IMR-90 (cell line): ENCODE measurements at regions not wholly inside any gene's neighbourhood (a gene's known extent, or its start where the extent isn't known, plus 50 kb on each side); places are given as distances from the start of the nearest gene placed in this dataset.

Experiments used
- ATAC-seq: fragments of 200-7000 bp; cut with Tn5 transposase; 2 replicates; pipeline ENCODE4 v1.9.1; 2020; ENCODE audit warnings: low read depth, mild to moderate bottlenecking, moderate library complexity
- BruUV-seq: library from RNA; stranded (reverse); fragments of 400-500 nt; replicated peaks from 2 replicates; lab custom pipeline; 2021; lab: Mats Ljungman, UMichigan
- CTCF ChIA-PET: fragments of 300-600 bp; formaldehyde crosslinking; extraction: SDS; loops from one replicate; lab custom pipeline; 2021; ENCODE audit warnings: antibody characterized with exemption; lab: Yijun Ruan, JAX
- POLR2A ChIA-PET: fragments of 300-600 bp; sonication (Branson Sonifier 250); formaldehyde crosslinking; loops from one replicate; lab custom pipeline; 2022; ENCODE audit warnings: antibody characterized with exemption; ENCODE audit not compliant: unreplicated experiment; lab: Charles Lee
- DNase-seq: peaks from one replicate; pipeline ENCODE4 v3.0.0; 2013
- H2AFZ ChIP-seq: replicated peaks from 2 replicates; pipeline ENCODE3; 2013; ENCODE audit warnings: low read length, mild to moderate bottlenecking; ENCODE audit not compliant: poor library complexity
- H2AK5ac ChIP-seq: 2 replicates; pipeline ENCODE4 v1.6.1; 2013; ENCODE audit warnings: low read depth, low read length, inconsistent platforms
- H2AK9ac ChIP-seq: replicated peaks from 2 replicates; pipeline ENCODE3; 2013; ENCODE audit warnings: mild to moderate bottlenecking, low read depth, low read length, moderate library complexity; ENCODE audit not compliant: poor library complexity
- H2BK120ac ChIP-seq: 2 replicates; pipeline ENCODE4 v1.6.1; 2013; ENCODE audit warnings: low read depth, low read length, inconsistent platforms
- H2BK15ac ChIP-seq: 3 replicates; pipeline ENCODE4 v1.6.1; 2013; ENCODE audit warnings: low read depth, low read length, inconsistent platforms
- H2BK20ac ChIP-seq: 2 replicates; pipeline ENCODE4 v1.6.1; 2013; ENCODE audit warnings: low read depth, mild to moderate bottlenecking, inconsistent platforms, low read length, moderate library complexity
- H2BK5ac ChIP-seq: 2 replicates; pipeline ENCODE4 v1.6.1; 2013; ENCODE audit warnings: mild to moderate bottlenecking, low read depth, low read length, inconsistent platforms; ENCODE audit not compliant: poor library complexity, severe bottlenecking
- H3K14ac ChIP-seq: replicated peaks from 2 replicates; pipeline ENCODE4 v1.6.1; 2013; ENCODE audit warnings: low read depth, low read length, inconsistent platforms
- H3K18ac ChIP-seq: 2 replicates; pipeline ENCODE4 v1.6.1; 2013; ENCODE audit warnings: low read depth, low read length, control low read depth
- H3K23ac ChIP-seq: 2 replicates; pipeline ENCODE4 v1.6.1; 2013; ENCODE audit warnings: low read depth, low read length, inconsistent platforms
- H3K27ac ChIP-seq: 2 replicates; pipeline ENCODE4 v1.5.1; 2013; ENCODE audit warnings: mild to moderate bottlenecking, control low read depth, low read length; ENCODE audit not compliant: insufficient read depth
- H3K27me3 ChIP-seq: 2 replicates; pipeline ENCODE4 v1.6.1; 2013; ENCODE audit warnings: low read length; ENCODE audit not compliant: control insufficient read depth, insufficient read depth
- H3K36me3 ChIP-seq: 2 replicates; pipeline ENCODE4 v1.6.1; 2013; ENCODE audit warnings: low read length, mixed read lengths; ENCODE audit not compliant: control insufficient read depth, insufficient read depth
- H3K4ac ChIP-seq: 2 replicates; pipeline ENCODE4 v1.6.1; 2013; ENCODE audit warnings: low read depth, low read length, inconsistent platforms
- H3K4me1 ChIP-seq: 2 replicates; pipeline ENCODE4 v1.6.1; 2013; ENCODE audit warnings: low read length, mixed read lengths; ENCODE audit not compliant: control insufficient read depth, insufficient read depth
- H3K4me2 ChIP-seq: 2 replicates; pipeline ENCODE4 v1.6.1; 2013; ENCODE audit warnings: low read depth, mild to moderate bottlenecking, control low read depth, low read length, moderate library complexity
- H3K4me3 ChIP-seq: 2 replicates; pipeline ENCODE4 v1.5.1; 2013; ENCODE audit warnings: low read depth, mild to moderate bottlenecking, control low read depth, low read length, moderate library complexity; ENCODE audit not compliant: insufficient read depth
- H3K56ac ChIP-seq: 2 replicates; pipeline ENCODE4 v1.6.1; 2013; ENCODE audit warnings: low read length, inconsistent platforms; ENCODE audit not compliant: insufficient read depth; ENCODE audit errors: extremely low read depth
- H3K79me1 ChIP-seq, 2 experiments: 2 replicates each; pipeline ENCODE4 v1.6.1; 2013; ENCODE audit warnings: low read length in 2 of 2, inconsistent platforms in 1 of 2, low read depth in 1 of 2
- H3K9ac ChIP-seq: 2 replicates; pipeline ENCODE4 v1.6.1; 2013; ENCODE audit warnings: low read depth, low read length, control low read depth
- H3K9me1 ChIP-seq: 2 replicates; pipeline ENCODE4 v1.6.1; 2013; ENCODE audit warnings: low read length, inconsistent platforms; ENCODE audit not compliant: insufficient read depth
- H3K9me3 ChIP-seq: 2 replicates; pipeline ENCODE4 v1.6.1; 2013; ENCODE audit warnings: low read length; ENCODE audit not compliant: control insufficient read depth, insufficient read depth
- H4K20me1 ChIP-seq: 2 replicates; pipeline ENCODE4 v1.6.1; 2013; ENCODE audit warnings: low read length, inconsistent platforms; ENCODE audit not compliant: insufficient read depth
- H4K5ac ChIP-seq: 2 replicates; pipeline ENCODE4 v1.6.1; 2013; ENCODE audit warnings: mild to moderate bottlenecking, low read depth, low read length, control low read depth
- H4K8ac ChIP-seq, 2 experiments: 2 replicates each; pipeline ENCODE4 v1.6.1; 2013; ENCODE audit warnings: low read depth in 2 of 2, low read length in 2 of 2, control low read depth in 1 of 2, inconsistent platforms in 1 of 2
- H4K91ac ChIP-seq: 2 replicates; pipeline ENCODE4 v1.6.1; 2013; ENCODE audit warnings: low read depth, low read length, inconsistent platforms; ENCODE audit not compliant: insufficient read depth
- BHLHE40 ChIP-seq: fragments of 150-350 bp; IDR thresholded peaks from 2 replicates; pipeline ENCODE4 v1.6.1; 2016; ENCODE audit warnings: mild to moderate bottlenecking, low read depth, low read length
- CEBPB ChIP-seq: IDR thresholded peaks from 2 replicates; pipeline ENCODE4 v1.6.1; 2012; ENCODE audit warnings: low read depth, low read length, improper control_type of control experiment
- CHD1 ChIP-seq: IDR thresholded peaks from 2 replicates; pipeline ENCODE4 v1.6.1; 2012; ENCODE audit warnings: low read depth, low read length, improper control_type of control experiment
- CTCF ChIP-seq: conservative IDR thresholded peaks from 2 replicates; pipeline ENCODE4 v1.5.1; 2012; ENCODE audit warnings: mild to moderate bottlenecking, low read depth, low read length, improper control_type of control experiment
- ELK1 ChIP-seq: fragments of 150-350 bp; IDR thresholded peaks from 2 replicates; pipeline ENCODE4 v1.6.1; 2016; ENCODE audit warnings: low read depth, mild to moderate bottlenecking, low read length, moderate library complexity, borderline replicate concordance
- FOS ChIP-seq: fragments of 150-350 bp; IDR thresholded peaks from 2 replicates; pipeline ENCODE4 v1.6.1; 2016; ENCODE audit warnings: low read depth, low read length
- MAFK ChIP-seq: IDR thresholded peaks from 2 replicates; pipeline ENCODE4 v1.6.1; 2012; ENCODE audit warnings: low read depth, low read length, improper control_type of control experiment
- MAZ ChIP-seq: IDR thresholded peaks from 2 replicates; pipeline ENCODE4 v1.6.1; 2012; ENCODE audit warnings: low read depth, mild to moderate bottlenecking, low read length, improper control_type of control experiment, moderate library complexity, borderline replicate concordance
- MXI1 ChIP-seq: IDR thresholded peaks from 2 replicates; pipeline ENCODE4 v1.6.1; 2012; ENCODE audit warnings: low read depth, mild to moderate bottlenecking, low read length, moderate library complexity, borderline replicate concordance
- NFE2L2 ChIP-seq: fragments of 150-350 bp; IDR thresholded peaks from 2 replicates; pipeline ENCODE4 v1.6.1; 2016; ENCODE audit warnings: low read depth, mild to moderate bottlenecking, low read length
- POLR2A ChIP-seq: IDR thresholded peaks from 2 replicates; pipeline ENCODE4 v1.6.1; 2012; ENCODE audit warnings: mild to moderate bottlenecking, low read depth, low read length
- RAD21 ChIP-seq: IDR thresholded peaks from 2 replicates; pipeline ENCODE4 v1.6.1; 2012; ENCODE audit warnings: low read length, improper control_type of control experiment
- RCOR1 ChIP-seq: IDR thresholded peaks from 2 replicates; pipeline ENCODE4 v1.6.1; 2012; ENCODE audit warnings: mild to moderate bottlenecking, low read length, improper control_type of control experiment; ENCODE audit not compliant: insufficient replicate concordance
- RFX5 ChIP-seq: IDR thresholded peaks from 2 replicates; pipeline ENCODE4 v1.8.0; 2012; ENCODE audit warnings: low read depth, mild to moderate bottlenecking, low read length, moderate library complexity
- SMC3 ChIP-seq: fragments of 150-350 bp; IDR thresholded peaks from 2 replicates; pipeline ENCODE4 v1.6.1; 2016; ENCODE audit warnings: low read depth, mild to moderate bottlenecking, antibody characterized with exemption, low read length, moderate library complexity
- USF2 ChIP-seq: fragments of 150-350 bp; IDR thresholded peaks from 2 replicates; pipeline ENCODE4 v1.6.1; 2017; ENCODE audit warnings: mild to moderate bottlenecking, antibody characterized with exemption, low read length, low read depth
- WGBS, 2 experiments: methylation state at CpG; one replicate each; pipeline versions ENCODE4 v1.1.5 to v1.1.7; 2013; ENCODE audit warnings: missing lambda C conversion rate in 2 of 2; ENCODE audit not compliant: insufficient read length in 1 of 2; ENCODE audit errors: extremely low coverage in 2 of 2; 5-methylcytosine and 5-hydroxymethylcytosine counted together
- dilution Hi-C: fragments of 300-500 bp; cut with HindIII; formaldehyde crosslinking; loops from one replicate; pipeline ENCODE4 v1.14.3; 2018; ENCODE audit warnings: low sequenced_read_pairs; ENCODE audit not compliant: unreplicated experiment
- in situ Hi-C: fragments of 300-500 bp; cut with MboI; formaldehyde crosslinking; loops from 3 replicates; pipeline ENCODE4 v1.14.3; 2019; ENCODE audit warnings: low sequenced_read_pairs, inconsistent platforms, mixed read lengths
- intact Hi-C: fragments of 100-400 bp; cut with micrococcal nuclease; formaldehyde crosslinking; loops from 2 replicates; pipeline ENCODE4 v1.10.0; 2022

- ChIA-PET POLR2A (no interaction called here), CTCF (no interaction called here)
- 59% methylated on average over 10 of the region's 33 CpGs; no CpG with 5 or more reads in 1 of the 2 experiments for WGBS, 2 experiments
- dilution Hi-C loops: no loop called here
- H3K36me3 ChIP-seq: no peaks in the 10 kb centered on the region
- no peak overlapping the region for H3K27ac ChIP-seq
- no peaks in the 10 kb centered on the region for H3K79me1 ChIP-seq
- peaks cover 51% of the 10 kb centered on the region for H3K9me3 ChIP-seq
- no peak overlapping the region for H2AK9ac ChIP-seq
- H3K56ac ChIP-seq: no peak overlapping the region
- H3K18ac ChIP-seq: no peak overlapping the region
- no peak overlapping the region for H4K8ac ChIP-seq
- in situ Hi-C loops: no loop called here
- H3K4me2 ChIP-seq: no peak overlapping the region
- no peak for ATAC-seq
- no peak overlapping the region for H2BK120ac ChIP-seq
- no peak overlapping the region for H2BK15ac ChIP-seq
- intact Hi-C loops: no loop called here
- H4K91ac ChIP-seq: no peak overlapping the region
- H3K4me1 ChIP-seq: no peaks in the 10 kb centered on the region
- no peak overlapping the region for H2BK20ac ChIP-seq
- no peak overlapping the region for H3K4me3 ChIP-seq
- no peak for TF ChIP-seq CTCF
- no peak for TF ChIP-seq USF2
- no peak for TF ChIP-seq SMC3
- no peak for TF ChIP-seq MAZ
- TF ChIP-seq FOS: no peak
- no peak for TF ChIP-seq ELK1
- no peak for TF ChIP-seq RCOR1
- no peak for TF ChIP-seq CHD1
- no peak for TF ChIP-seq RFX5
- TF ChIP-seq RAD21: no peak
- no peak for TF ChIP-seq BHLHE40
- TF ChIP-seq MXI1: no peak
- TF ChIP-seq MAFK: no peak
- TF ChIP-seq NFE2L2: no peak
- no peak for TF ChIP-seq POLR2A
- no peak for TF ChIP-seq CEBPB
- H3K27me3 ChIP-seq: no peaks in the 10 kb centered on the region
- DNase-seq: no peak
- H2BK5ac ChIP-seq: no peak overlapping the region
- no peak overlapping the region for H3K14ac ChIP-seq
- no peak overlapping the region for H2AK5ac ChIP-seq
- no peak overlapping the region for H3K4ac ChIP-seq
- H3K9ac ChIP-seq: no peak overlapping the region
- H4K20me1 ChIP-seq: no peaks in the 10 kb centered on the region
- H3K23ac ChIP-seq: no peak overlapping the region
- no peaks in the 10 kb centered on the region for H3K9me1 ChIP-seq
- BruUV-seq: no TSS peak
- H4K5ac ChIP-seq: no peak overlapping the region
- no peak overlapping the region for H2AFZ ChIP-seq
Observed at GRCh38 chr14:104373855-104374717, 205.5 kb upstream of the C14orf180 start.
